ENCODE measurements at regions not wholly inside any gene's neighbourhood (a gene's known extent, or its start where the extent isn't known, plus 50 kb on each side); places are given as distances from the start of the nearest gene placed in this dataset.

- ATAC-seq, result no peak
- peaks cover 0 to 45% (median 6%) of the 10 kb centered on the region in 3 donors for H3K4me1 ChIP-seq
- TF ChIP-seq CTCF (IDR thresholded peaks at IDR 0.05), result no peak
- no peak for TF ChIP-seq POLR2AphosphoS5 (IDR thresholded peaks at IDR 0.05)
- no peak for TF ChIP-seq POLR2A (IDR thresholded peaks at IDR 0.05)
- TF ChIP-seq EP300 (IDR thresholded peaks at IDR 0.05), result no peak
- peaks cover 32% of the 10 kb centered on the region for H3K27me3 ChIP-seq
- H3K27ac ChIP-seq, result no peak overlapping the region
- no peak overlapping the region for H3K4me3 ChIP-seq
- WGBS, 2 donors (ENCODE audit: low coverage in 1 of 2), result 92 to 100% methylated on average over 2 of the region's 2 CpGs
- no peaks in the 10 kb centered on the region for H3K9me3 ChIP-seq
- H3K36me3 ChIP-seq, result no peaks in the 10 kb centered on the region
These were observed 76.9 kb upstream of the GLI2 start for GRCh38 chr2:120658770-120659158.

- TF ChIP-seq POLR2A (IDR thresholded peaks at IDR 0.05) (no peak), EP300 (IDR thresholded peaks at IDR 0.05) (no peak), CTCF (IDR thresholded peaks at IDR 0.05) (no peak), POLR2AphosphoS5 (IDR thresholded peaks at IDR 0.05) (peak; percentile 88)
- Histone ChIP-seq H3K36me3 (no peaks in the 10 kb centered on the region), H3K27me3 (peaks cover 25% of the 10 kb centered on the region), H3K4me3 (no peak overlapping the region), H3K4me1 (peaks cover 0 to 41% (median 6%) of the 10 kb centered on the region in 3 donors), H3K9me3 (peaks cover 0 to 5% (median 0%) of the 10 kb centered on the region in 3 donors), H3K27ac (no peak overlapping the region)
- ATAC-seq, result no peak
- WGBS, 2 donors (ENCODE audit: low coverage in 1 of 2), result 82 to 91% methylated on average over 4 to 9 of the region's 10 CpGs
These were observed 76.2 kb upstream of the GLI2 start for GRCh38 chr2:120659275-120659977.

DNA sequence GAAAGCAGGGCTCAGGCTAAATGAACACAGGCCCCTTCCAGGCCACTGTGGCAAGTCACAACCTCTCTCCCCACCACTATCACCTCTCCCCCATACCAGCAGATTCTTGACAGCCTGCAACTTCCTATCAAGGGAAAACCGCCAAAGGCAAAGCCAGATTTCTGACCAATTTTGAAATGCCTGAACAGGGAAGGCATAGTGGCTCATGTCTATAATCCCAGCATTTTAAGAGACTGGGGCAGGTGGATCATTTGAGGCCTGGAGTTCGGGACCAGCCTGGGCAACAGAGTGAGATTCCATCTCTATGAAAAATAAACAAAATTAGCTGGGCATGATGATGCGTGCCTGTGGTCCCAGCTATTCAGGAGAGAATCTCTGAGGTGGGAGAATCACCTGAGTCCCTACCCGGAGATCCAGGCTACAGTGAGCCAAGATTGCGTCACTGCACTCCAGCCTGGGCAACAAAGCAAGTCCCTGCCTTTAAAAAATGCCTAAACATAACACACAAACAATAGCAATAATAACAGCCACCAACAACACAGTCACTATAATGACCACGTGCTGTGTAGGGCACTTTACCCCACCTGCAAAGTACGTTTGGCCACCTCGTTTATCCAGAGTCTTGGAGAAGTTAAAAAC lies 75.5 kb upstream of the GLI2 start:
- Histone ChIP-seq H3K4me1 (peaks cover 0 to 35% (median 6%) of the 10 kb centered on the region in 3 donors), H3K27me3 (peaks cover 18% of the 10 kb centered on the region), H3K27ac (no peak overlapping the region), H3K4me3 (no peak overlapping the region), H3K9me3 (peaks cover 0 to 13% (median 0%) of the 10 kb centered on the region in 3 donors), H3K36me3 (no peaks in the 10 kb centered on the region)
- TF ChIP-seq POLR2AphosphoS5 (IDR thresholded peaks at IDR 0.05), result no peak
- no peak for ATAC-seq
- 83 to 88% methylated on average over 5 to 6 of the region's 8 CpGs for WGBS, 2 donors (ENCODE audit: low coverage in 1 of 2)

DNA sequence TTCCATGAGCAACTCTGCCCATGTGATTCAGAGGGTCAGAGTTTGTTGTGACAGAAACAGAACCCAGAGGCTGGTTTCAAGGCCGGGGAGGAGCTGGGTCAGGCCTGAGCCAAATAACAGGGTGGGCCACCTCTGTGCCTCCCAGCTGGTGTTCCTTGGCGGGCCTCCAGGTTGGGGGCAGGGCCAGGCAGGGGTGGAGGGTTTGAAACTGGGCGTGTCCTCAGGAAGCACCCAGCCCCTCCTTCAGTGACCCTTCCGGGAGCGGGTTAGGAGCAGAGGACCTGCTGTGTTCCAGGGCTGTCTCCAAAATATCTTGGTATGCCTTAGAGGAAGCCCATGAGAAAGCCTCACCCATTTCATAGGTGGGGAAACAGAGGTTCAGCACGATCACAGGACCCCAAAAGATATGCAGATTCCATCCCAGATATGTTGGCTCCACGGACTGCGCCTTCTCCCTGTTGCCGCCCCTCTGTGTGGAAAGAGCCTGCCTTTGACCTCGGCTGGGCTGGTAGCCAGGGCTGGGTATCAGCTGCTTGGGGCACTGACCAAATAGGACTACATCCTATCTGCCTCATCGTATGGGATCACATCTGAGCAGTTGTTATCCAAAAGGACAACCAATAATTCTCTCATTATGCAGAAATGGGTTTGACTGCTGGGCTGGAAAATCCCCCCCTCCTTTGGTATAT lies 74.8 kb upstream of the GLI2 start:
- peak; percentile 26 for ATAC-seq

More for the DNA sequence above, 74.8 kb upstream of the GLI2 start:
- no peak overlapping the region for H3K27ac ChIP-seq
- H3K4me3 ChIP-seq, result no peak overlapping the region
- peaks cover 15% of the 10 kb centered on the region for H3K27me3 ChIP-seq
- H3K4me1 ChIP-seq, result peaks cover 0 to 32% (median 6%) of the 10 kb centered on the region in 3 donors
- H3K36me3 ChIP-seq, result no peaks in the 10 kb centered on the region
- peaks cover 0 to 20% (median 0%) of the 10 kb centered on the region in 3 donors for H3K9me3 ChIP-seq
- WGBS, 2 donors (ENCODE audit: low coverage in 1 of 2), result 48 to 70% methylated on average over 4 to 6 of the region's 11 CpGs
- TF ChIP-seq EP300 (IDR thresholded peaks at IDR 0.05), result no peak
- TF ChIP-seq CTCF (IDR thresholded peaks at IDR 0.05), result no peak
- TF ChIP-seq POLR2AphosphoS5 (IDR thresholded peaks at IDR 0.05), result no peak
- TF ChIP-seq POLR2A (IDR thresholded peaks at IDR 0.05), result no peak

All from gastroesophageal sphincter (tissue), 4 donors.